GM20431 (cell line): ENCODE measurements at regions not wholly inside any gene's neighbourhood (a gene's known extent, or its start where the extent isn't known, plus 50 kb on each side); places are given as distances from the start of the nearest gene placed in this dataset.

Experiments used
- in situ Hi-C: fragments of 300-500 bp; cut with MseI, MboI; formaldehyde crosslinking; loops from one replicate; pipeline ENCODE4 v1.15.0; 2020; ENCODE audit warnings: low sequenced_read_pairs; ENCODE audit not compliant: unreplicated experiment

GRCh38 chr16:85548375-85548774, 64.7 kb upstream of the GSE1 start:
- in situ Hi-C loops: loop anchor here (25.0 kb wide), 1 partner anchor 111 kb away; no protein-coding TSS in a partner anchor

DNA sequence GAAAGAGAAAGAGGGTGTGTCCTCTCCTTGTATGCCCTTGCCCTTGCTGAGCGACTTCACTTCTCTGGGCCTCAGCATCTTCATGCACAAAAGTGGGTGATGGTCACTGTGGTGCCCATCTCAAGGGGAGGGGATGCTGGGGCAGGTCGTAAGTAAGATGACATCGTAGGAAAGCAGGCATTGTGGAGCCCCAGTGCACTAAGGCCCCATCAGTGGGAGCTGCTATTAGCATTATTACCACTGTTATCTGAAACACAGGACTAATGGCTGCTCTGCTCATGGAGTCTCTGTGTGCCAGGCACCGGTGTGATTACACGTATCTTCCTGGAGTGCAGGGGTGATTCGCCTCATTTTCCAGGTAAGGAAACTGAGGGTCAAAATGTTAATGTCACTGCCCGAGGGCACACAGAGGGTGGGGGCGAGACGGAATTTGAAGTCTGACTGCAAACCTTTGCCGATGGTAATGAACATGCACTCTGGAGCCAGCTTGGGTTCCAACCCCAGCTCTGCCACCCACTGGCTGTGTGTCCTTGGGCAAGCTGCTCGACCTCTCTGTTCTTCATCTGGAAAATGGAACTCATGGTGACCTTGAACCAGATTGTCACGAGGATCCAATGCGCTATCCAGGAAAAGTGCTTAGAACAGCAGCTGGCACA, 63.2 kb upstream of the GSE1 start:
- in situ Hi-C loops: loop anchor here (10.0 to 25.0 kb wide), 2 partner anchors 55 to 113 kb away; no protein-coding TSS in a partner anchor

GRCh38 chr16:85550422-85550864, 62.7 kb upstream of the GSE1 start:
- in situ Hi-C loops: loop anchor here (10.0 kb wide), 1 partner anchor 54 kb away; no protein-coding TSS in a partner anchor

DNA sequence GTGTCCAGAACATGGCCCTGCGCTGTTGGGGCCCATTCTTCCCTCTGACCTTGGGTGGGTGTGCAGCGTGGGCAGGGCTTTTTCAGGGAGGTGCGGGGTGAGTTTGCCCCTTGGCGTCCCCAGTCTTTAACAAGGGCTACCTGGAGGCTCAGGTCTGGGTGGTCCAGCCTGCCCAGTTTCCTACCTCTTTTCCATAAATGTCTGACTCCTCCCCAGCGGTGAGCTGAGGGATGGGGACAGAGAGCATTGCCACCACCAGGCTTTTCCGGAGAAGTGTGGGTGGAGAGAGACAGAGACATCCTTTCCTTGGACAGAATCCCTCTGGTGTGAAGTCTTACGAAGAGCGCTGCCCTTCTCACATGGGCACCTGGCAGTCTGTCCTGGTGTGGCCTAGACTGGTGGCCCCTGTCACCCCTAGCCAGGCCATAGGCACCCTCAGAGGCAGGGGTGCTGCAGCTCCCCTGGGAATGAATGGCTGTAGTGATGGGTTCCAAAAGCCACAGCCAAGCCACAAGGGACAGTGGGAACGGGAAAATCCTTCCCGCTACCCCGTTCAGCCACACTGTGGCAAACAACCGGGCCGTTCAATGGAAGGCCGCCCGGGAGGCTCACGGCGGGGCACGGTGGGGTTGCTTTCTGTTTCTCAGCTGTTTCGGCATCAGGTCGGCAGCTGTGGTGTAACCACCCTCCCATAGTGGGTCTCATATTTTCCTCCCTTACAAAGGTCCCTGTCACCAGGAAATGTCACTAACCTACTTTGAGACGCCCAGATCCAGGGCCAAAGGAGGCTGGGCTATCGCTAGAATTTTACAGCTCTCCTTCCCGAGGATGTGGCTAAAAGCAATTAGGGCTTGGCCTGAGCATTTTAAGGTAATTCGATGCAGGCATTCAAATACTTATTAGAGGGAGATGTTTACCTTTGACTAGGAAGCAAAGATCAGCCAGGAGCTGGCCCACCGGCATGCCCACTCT, 61.9 kb upstream of the GSE1 start:
- in situ Hi-C loops: loop anchor here (10.0 kb wide), 1 partner anchor 54 kb away; no protein-coding TSS in a partner anchor

DNA sequence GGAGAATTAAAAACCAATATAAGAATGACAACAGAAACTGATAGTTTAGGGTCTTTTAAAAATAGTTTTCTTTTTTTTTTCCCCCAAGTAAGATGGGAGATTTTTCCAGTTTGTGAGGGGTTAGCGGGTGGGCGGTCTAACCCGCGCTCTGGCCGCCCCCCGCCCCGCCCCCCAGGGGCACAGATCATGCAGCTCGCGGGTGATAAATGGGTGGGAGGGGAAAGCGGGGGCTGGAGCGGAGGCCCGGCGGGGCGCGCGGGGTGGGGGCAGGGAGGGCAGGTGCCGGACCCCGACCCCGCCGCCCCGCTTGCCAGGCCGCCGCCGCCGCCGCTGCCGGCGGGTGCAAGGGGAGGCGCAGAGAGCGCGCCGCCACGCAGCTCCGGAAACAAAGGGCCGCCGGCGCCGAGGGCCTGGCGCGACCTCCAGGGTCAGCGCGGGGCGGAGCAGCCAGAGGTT, 60.1 kb upstream of the GSE1 start:
- in situ Hi-C loops: loop anchor here (10.0 kb wide), 1 partner anchor 52 kb away; no protein-coding TSS in a partner anchor

GRCh38 chr16:85553436-85554113, 59.5 kb upstream of the GSE1 start:
- in situ Hi-C loops: loop anchor here (10.0 kb wide), 1 partner anchor 51 kb away; no protein-coding TSS in a partner anchor

GRCh38 chr16:85554114-85554888, 58.8 kb upstream of the GSE1 start:
- in situ Hi-C loops: loop anchor here (10.0 kb wide), 1 partner anchor 50 kb away; no protein-coding TSS in a partner anchor

DNA sequence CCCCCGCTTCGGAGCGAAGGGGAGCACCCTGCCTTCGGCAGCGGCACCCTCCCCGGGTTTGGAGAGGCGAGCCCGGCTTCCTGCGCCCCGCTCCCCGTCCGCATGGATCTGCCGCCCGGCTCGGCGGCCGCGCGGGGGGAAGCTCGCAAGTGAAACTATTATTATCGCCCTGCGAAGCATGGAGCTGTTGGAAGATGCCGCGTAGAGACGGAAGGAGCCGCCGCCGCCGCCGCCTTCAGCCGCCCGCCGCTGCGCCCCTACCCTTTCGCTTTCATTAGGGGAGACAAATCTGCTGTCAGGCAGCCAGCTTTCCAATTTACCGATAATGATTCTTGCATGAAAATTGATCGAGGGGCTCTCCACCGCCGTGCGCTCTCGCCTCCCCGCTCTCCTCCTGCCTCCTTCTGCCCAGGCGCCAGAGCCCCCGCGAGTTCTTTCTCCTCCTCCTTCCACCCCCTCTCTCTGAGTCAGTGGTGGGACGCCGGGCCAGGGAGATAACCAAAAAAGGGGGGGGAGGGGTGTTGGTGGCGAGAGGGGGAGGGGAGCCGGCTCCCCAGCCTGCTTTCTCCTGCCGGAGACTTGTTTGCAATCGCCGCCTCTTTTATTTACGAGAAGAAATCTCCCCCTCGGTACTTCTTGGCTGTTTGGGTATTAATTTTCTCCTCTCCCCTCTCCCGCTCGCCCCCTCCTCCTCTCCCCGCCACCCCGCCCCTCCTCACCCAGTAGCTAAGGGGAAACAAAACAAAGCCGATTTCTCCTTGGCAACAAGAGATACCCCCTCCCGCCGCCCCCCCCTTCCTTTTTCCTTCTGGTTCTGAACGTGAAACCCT, 58.0 kb upstream of the GSE1 start:
- in situ Hi-C loops: loop anchor here (10.0 kb wide), 1 partner anchor 50 kb away; no protein-coding TSS in a partner anchor

- in situ Hi-C loops: loop anchor here (10.0 kb wide), 1 partner anchor 49 kb away; no protein-coding TSS in a partner anchor
Observed at GRCh38 chr16:85555719-85556455, 57.2 kb upstream of the GSE1 start.

- in situ Hi-C loops: loop anchor here (10.0 kb wide), 1 partner anchor 48 kb away; no protein-coding TSS in a partner anchor
Observed at GRCh38 chr16:85556456-85557082, 56.6 kb upstream of the GSE1 start.

- in situ Hi-C loops: loop anchor here (10.0 kb wide), 1 partner anchor 47 kb away; no protein-coding TSS in a partner anchor
Observed at GRCh38 chr16:85557083-85557970, 55.8 kb upstream of the GSE1 start.

DNA sequence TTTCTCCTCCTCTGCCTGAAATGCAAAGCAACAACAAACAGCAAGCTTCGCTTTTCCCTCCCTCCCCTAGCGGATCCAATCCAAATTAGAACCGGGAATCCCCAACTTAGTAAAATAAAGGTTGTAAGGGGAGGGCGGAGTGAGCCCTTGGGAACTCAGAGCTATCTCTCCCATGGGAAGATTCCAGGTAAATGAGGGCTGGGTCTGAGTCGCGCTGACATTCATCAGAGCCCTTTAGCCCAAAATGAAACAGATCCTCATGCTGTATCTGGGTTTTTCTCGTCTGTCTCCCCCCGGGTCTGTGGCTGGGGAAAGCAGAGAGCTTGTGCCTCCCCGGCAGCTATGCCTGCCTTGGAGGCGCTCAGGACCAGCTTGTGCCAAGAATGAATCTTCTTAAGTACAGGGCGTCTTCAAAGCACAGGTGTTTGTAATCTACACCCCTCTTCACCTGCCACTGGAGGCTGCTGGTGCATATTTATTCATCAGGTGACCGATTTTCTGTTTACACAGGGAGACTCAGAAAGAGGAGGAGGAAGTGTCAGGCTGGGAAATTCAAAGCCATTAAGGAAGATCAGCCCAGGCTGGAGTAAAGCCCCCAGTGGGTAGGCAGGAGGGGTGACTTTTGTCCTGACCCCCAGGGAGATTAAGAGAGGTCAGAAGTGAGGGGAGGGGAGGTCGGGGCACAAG, 55.0 kb upstream of the GSE1 start:
- in situ Hi-C loops: loop anchor here (10.0 kb wide), 1 partner anchor 47 kb away; no protein-coding TSS in a partner anchor

GRCh38 chr16:85560932-85561247, 52.2 kb upstream of the GSE1 start:
- in situ Hi-C loops: no loop called here

DNA sequence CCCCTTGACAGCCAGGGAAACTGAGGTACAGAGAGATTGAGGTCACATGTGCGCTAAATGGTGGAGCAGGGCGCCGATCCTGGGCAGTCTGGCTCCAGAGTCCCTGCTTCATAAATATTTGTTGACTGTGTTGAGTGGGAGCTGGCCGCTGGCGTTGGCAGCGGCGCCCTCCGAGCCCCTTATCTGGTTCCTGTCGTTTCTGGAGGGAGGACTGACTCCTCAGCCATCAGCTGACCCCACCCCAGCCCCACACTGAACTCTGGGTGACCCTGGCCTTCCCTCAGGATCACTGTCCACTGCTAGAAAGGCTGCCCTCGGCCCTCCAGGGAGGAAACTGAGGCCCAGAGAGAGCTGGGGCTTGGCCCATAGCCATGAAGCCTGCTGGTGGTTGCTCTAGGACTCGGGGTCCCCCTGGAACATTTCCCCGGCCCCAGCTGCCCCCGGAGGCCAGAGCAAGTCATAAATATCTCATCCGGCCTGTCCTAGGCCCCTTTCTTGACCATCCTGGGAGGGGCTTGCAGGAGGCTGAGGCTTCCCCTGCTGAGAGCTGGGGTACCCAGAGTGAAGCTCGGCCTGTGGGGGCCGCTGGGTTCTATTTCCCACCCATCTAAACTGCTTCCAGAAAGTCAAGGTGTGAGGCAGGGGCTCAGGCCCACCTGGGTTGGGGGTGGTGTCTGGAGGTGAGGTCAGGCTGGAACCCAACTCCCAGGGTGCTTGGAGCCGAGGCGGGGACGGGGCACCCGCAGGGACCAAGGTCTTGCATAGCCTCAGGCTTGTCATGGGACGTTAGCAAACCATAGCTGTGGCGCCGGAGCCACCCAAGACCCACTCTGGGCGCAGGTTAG, 51.7 kb upstream of the GSE1 start:
- in situ Hi-C loops: no loop called here
